K562 (cell line): ENCODE measurements at regions not wholly inside any gene's neighbourhood (a gene's known extent, or its start where the extent isn't known, plus 50 kb on each side); places are given as distances from the start of the nearest gene placed in this dataset.

Experiments used
- ATAC-seq: fragments of 200-7000 bp; cut with Tn5 transposase; 3 replicates; pipeline ENCODE4 v1.9.1; 2020; ENCODE audit warnings: moderate library complexity
- BruUV-seq: library from RNA; stranded (reverse); fragments of 400-500 nt; replicated peaks from 2 replicates; lab custom pipeline; 2021; lab: Mats Ljungman, UMichigan
- CTCF ChIA-PET: fragments of 300-600 bp; formaldehyde crosslinking; extraction: SDS; loops from one replicate; lab custom pipeline; 2021; ENCODE audit warnings: low intra/inter-chr PET ratio; lab: Yijun Ruan, JAX
- POLR2A ChIA-PET: fragments of 300-600, 350-650 bp; sonication (Branson Sonifier 250); formaldehyde crosslinking; extraction: SDS; loops from one replicate; lab custom pipeline; 2021; ENCODE audit warnings: antibody characterized with exemption, inconsistent platforms; lab: Yijun Ruan, JAX
- DNase-seq, 4 experiments: peaks; one replicate each; pipeline versions ENCODE4 v3.0.0 to v3.0.0-alpha.2; 2011 to 2018; ENCODE audit warnings: low spot score in 3 of 4, mixed read lengths in 3 of 4; ENCODE audit errors: extremely low read depth in 1 of 4
- FAIRE-seq: peaks from 2 replicates; lab custom pipeline; 2011; peaks lifted over from hg19 to GRCh38; lab: Jason Lieb, UNC
- H2AFZ ChIP-seq: 2 replicates; pipeline ENCODE4 v1.6.0; 2011; ENCODE audit warnings: low read depth, low read length, control low read depth, inconsistent platforms
- H3K27ac ChIP-seq: fragments of 200-600 bp; 3 replicates; pipeline ENCODE4 v1.8.0; 2011; ENCODE audit warnings: low read depth, mild to moderate bottlenecking, control low read depth, inconsistent platforms, low read length, moderate library complexity, mixed read lengths; ENCODE audit errors: extremely low read depth
- H3K27me3 ChIP-seq, 2 experiments: fragments of 300-600 bp in 1 of 2; 2 replicates in 1 of 2; 3 replicates in 1 of 2; pipeline versions ENCODE4 v1.6.0 to v1.8.0; 2011; ENCODE audit warnings: inconsistent platforms in 2 of 2, low read length in 2 of 2, mild to moderate bottlenecking in 1 of 2, mixed read lengths in 1 of 2, moderate library complexity in 1 of 2; ENCODE audit not compliant: control insufficient read depth in 2 of 2, insufficient read depth in 2 of 2
- H3K36me3 ChIP-seq: fragments of 300-600 bp; 3 replicates; pipeline ENCODE4 v1.8.0; 2011; ENCODE audit warnings: mild to moderate bottlenecking, low read length, inconsistent platforms; ENCODE audit not compliant: control insufficient read depth, insufficient read depth
- H3K4me1 ChIP-seq, 2 experiments: fragments of 200-600 bp in 1 of 2; replicated peaks in 1 of 2; 2 replicates in 1 of 2; 3 replicates in 1 of 2; pipeline versions ENCODE4 v1.5.1 to v1.8.0; 2011; ENCODE audit warnings: inconsistent platforms in 2 of 2, low read length in 2 of 2, mild to moderate bottlenecking in 1 of 2, mixed read lengths in 1 of 2, moderate library complexity in 1 of 2; ENCODE audit not compliant: control insufficient read depth in 2 of 2, insufficient read depth in 2 of 2
- H3K4me2 ChIP-seq: 2 replicates; pipeline ENCODE4 v1.6.1; 2011; ENCODE audit warnings: low read length, control low read depth, inconsistent platforms, mixed read lengths; ENCODE audit not compliant: insufficient read depth
- H3K4me3 ChIP-seq: fragments of 200-600 bp; sonication (generic), shearing (Covaris generic); 2 replicates; pipeline ENCODE4 v1.5.1; 2016; ENCODE audit warnings: control low read depth, inconsistent platforms
- H3K79me2 ChIP-seq: fragments of 200-600 bp; 3 replicates; pipeline ENCODE4 v1.8.0; 2011; ENCODE audit warnings: low read length, inconsistent platforms; ENCODE audit not compliant: control insufficient read depth, insufficient read depth
- H3K9ac ChIP-seq, 2 experiments: 2 replicates each; pipeline versions ENCODE4 v1.6.0 to v1.6.1; 2011; ENCODE audit warnings: low read depth in 2 of 2, low read length in 2 of 2, control low read depth in 1 of 2, inconsistent platforms in 1 of 2, mild to moderate bottlenecking in 1 of 2, mixed read lengths in 1 of 2; ENCODE audit not compliant: insufficient read depth in 1 of 2
- H3K9me1 ChIP-seq: one replicate; pipeline ENCODE4 v1.6.0; 2011; ENCODE audit warnings: inconsistent platforms, mild to moderate bottlenecking, low read length, moderate library complexity; ENCODE audit not compliant: control insufficient read depth, insufficient read depth
- H3K9me3 ChIP-seq: replicated peaks from 2 replicates; pipeline ENCODE4 v1.5.1; 2011; ENCODE audit warnings: low read depth, low read length, inconsistent platforms; ENCODE audit not compliant: control insufficient read depth, insufficient read depth
- H4K20me1 ChIP-seq: replicated peaks from 2 replicates; pipeline ENCODE4 v1.6.1; 2011; ENCODE audit warnings: low read length, inconsistent platforms, mixed read lengths; ENCODE audit not compliant: control insufficient read depth, insufficient read depth
- CBX1 ChIP-seq: sonication (generic); IDR thresholded peaks from 2 replicates; pipeline ENCODE4 v1.6.1; 2016; ENCODE audit warnings: antibody characterized with exemption, low read depth, mild to moderate bottlenecking
- CHD4 ChIP-seq: fragments of 200-600 bp; sonication (generic); IDR thresholded peaks from 3 replicates; pipeline ENCODE4 v1.6.1; 2012; ENCODE audit warnings: low read depth, mild to moderate bottlenecking, mixed read lengths, low read length, inconsistent platforms; ENCODE audit not compliant: insufficient read depth, insufficient replicate concordance, poor library complexity, severe bottlenecking
- ETV1 ChIP-seq: fragments of 450-650 bp; conservative IDR thresholded peaks from 2 replicates; pipeline ENCODE4 v1.6.1; 2016; ENCODE audit warnings: missing genetic modification characterization, control low read depth, low read depth, missing compliant biosample characterization
- LCOR ChIP-seq: sonication (generic); formaldehyde crosslinking; IDR thresholded peaks from 2 replicates; pipeline ENCODE4 v1.8.0; 2022; ENCODE audit warnings: mild to moderate bottlenecking, missing genetic modification reagents
- RBM25 ChIP-seq: fragments of 200-400 bp; formaldehyde crosslinking; IDR thresholded peaks from 2 replicates; pipeline ENCODE4 v1.6.1; 2018; ENCODE audit warnings: low read length, low read depth, moderate library complexity; ENCODE audit not compliant: severe bottlenecking
- RCOR1 ChIP-seq, 2 experiments: IDR thresholded peaks; 2 replicates each; pipeline ENCODE4 v1.6.1; 2012; ENCODE audit warnings: low read depth in 2 of 2, low read length in 2 of 2, borderline replicate concordance in 1 of 2, improper control_type of control experiment in 1 of 2
- RFX7 ChIP-seq: fragments of 250-450 bp; sonication (Bioruptor Pico); IDR thresholded peaks from 2 replicates; pipeline ENCODE4 v1.5.1; 2021; ENCODE audit warnings: mild to moderate bottlenecking
- SMARCA5 ChIP-seq: fragments of 450-650 bp; IDR thresholded peaks from 2 replicates; pipeline ENCODE4 v1.6.1; 2016
- STAT6 ChIP-seq: sonication (generic); formaldehyde crosslinking; IDR thresholded peaks from 2 replicates; pipeline ENCODE4 v1.8.1; 2023; ENCODE audit warnings: mild to moderate bottlenecking, missing genetic modification reagents
- VEZF1 ChIP-seq: fragments of 200-800 bp; sonication (Bioruptor generic); IDR thresholded peaks from 2 replicates; pipeline ENCODE4 v1.6.1; 2017; ENCODE audit warnings: missing genetic modification characterization, missing compliant biosample characterization
- ZBTB11 ChIP-seq, 3 experiments: fragments of 200-800 bp in 1 of 3; fragments of 250-450 bp in 1 of 3; fragments of 450-650 bp in 1 of 3; sonication (Bioruptor Pico) in 1 of 3; sonication (Bioruptor generic) in 1 of 3; formaldehyde crosslinking in 1 of 3; IDR thresholded peaks; 2 replicates each; pipeline versions ENCODE4 v1.6.1 to v1.8.0; 2016 to 2022; ENCODE audit warnings: mild to moderate bottlenecking in 2 of 3, missing genetic modification characterization in 2 of 3, missing compliant biosample characterization in 1 of 3, moderate library complexity in 1 of 3
- WGBS: fragments of 100-300 bp; shearing (Covaris generic); methylation state at CpG from one replicate; pipeline ENCODE4 v1.1.6; 2016; ENCODE audit warnings: low coverage, mixed read lengths; ENCODE audit not compliant: insufficient coverage; ENCODE audit errors: missing lambda C conversion rate; 5-methylcytosine and 5-hydroxymethylcytosine counted together
- in situ Hi-C: fragments of 300-500 bp; cut with MboI; formaldehyde crosslinking; loops from 4 replicates; pipeline ENCODE4 v1.15.0; 2018; ENCODE audit warnings: inconsistent platforms, mixed read lengths
- intact Hi-C: fragments of 100-400 bp; cut with micrococcal nuclease; formaldehyde crosslinking; loops from 2 replicates; pipeline ENCODE4 v1.14.2; 2022

GRCh38 chr1:10909697-10910680 is 102.5 kb upstream of the TARDBP start:
- H3K4me2 ChIP-seq, result no peak overlapping the region
- no peak overlapping the region for H3K27ac ChIP-seq
- no peaks in the 10 kb centered on the region for H3K36me3 ChIP-seq
- FAIRE-seq (no peak), ATAC-seq (peak; percentile 90), DNase-seq (peak; percentile 70 to 82 (median 80))
- ChIA-PET POLR2A (interaction anchor here (1.2 to 1.3 kb wide), 2 partner anchors 10 to 14 kb away, joined by 3 read pairs; no protein-coding TSS in a partner anchor), CTCF (interaction anchor here (1.1 kb wide), 1 partner anchor 395 kb away, joined by 4 read pairs; no protein-coding TSS in a partner anchor)
- H3K4me3 ChIP-seq, result no peak overlapping the region
- H3K27me3 ChIP-seq, result peaks cover 56 to 87% of the 10 kb centered on the region in 2 experiments; a peak in 4 of 5 replicates
- peaks cover 0 to 3% of the 10 kb centered on the region in 2 experiments; a peak in 1 of 5 replicates for H3K4me1 ChIP-seq
- no peak overlapping the region for H3K9ac ChIP-seq
- H2AFZ ChIP-seq, result peak overlapping the region; percentile 39; the same call in 1 of the 2 replicates
- H3K79me2 ChIP-seq, result no peaks in the 10 kb centered on the region
- no TSS peak for BruUV-seq
- peaks cover 19% of the 10 kb centered on the region for H4K20me1 ChIP-seq
- H3K9me1 ChIP-seq, result no peaks in the 10 kb centered on the region
- in situ Hi-C loops (no loop called here), intact Hi-C loops (no loop called here)
- WGBS, result 2% methylated on average over 17 of the region's 22 CpGs
- H3K9me3 ChIP-seq, result no peaks in the 10 kb centered on the region
- TF ChIP-seq RFX7 (CRISPR knock-in tag), result no peak
- no peak for TF ChIP-seq CHD4
- no peak for TF ChIP-seq STAT6
- peak; percentile 96 for TF ChIP-seq SMARCA5
- peak; percentile 94 for TF ChIP-seq RBM25
- peak; percentile 37; the same call in 1 of the 2 replicates for TF ChIP-seq CBX1
- peak; percentile 40; the same call in 1 of the 2 replicates for TF ChIP-seq VEZF1
- 0 out of 2 replicates have a peak, but pooled peaks have one; percentile 34 for TF ChIP-seq ETV1 (tag)
- TF ChIP-seq ZBTB11 (CRISPR knock-in tag; IDR thresholded peaks at IDR 0.05), result peak in 1 of 3 experiments; percentile 24; a peak in 1 of 6 replicates
- TF ChIP-seq RCOR1 (IDR thresholded peaks at IDR 0.05; ENCODE audit: borderline replicate concordance in 1 of 2, low read depth in 2 of 2, low read length in 2 of 2), result 0 out of 4 replicates have a peak, but pooled peaks of 1 of the 2 experiments have one; percentile 63
- TF ChIP-seq LCOR (CRISPR knock-in tag), result peak; percentile 57; the same call in 1 of the 2 replicates
